Nephron progenitor cell (in vitro differentiated cells): ENCODE measurements at regions not wholly inside any gene's neighbourhood (a gene's known extent, or its start where the extent isn't known, plus 50 kb on each side); places are given as distances from the start of the nearest gene placed in this dataset.

Source experiments
- DNase-seq: peaks from one replicate; pipeline ENCODE4 v3.0.0; 2021
- H3K27ac Mint-ChIP-seq: 2 replicates; pipeline ENCODE4 v1.8.0; 2021; ENCODE audit warnings: mild to moderate bottlenecking, moderate library complexity, mixed read lengths
- H3K27me3 Mint-ChIP-seq: 2 replicates; pipeline ENCODE4 v1.8.0; 2021; ENCODE audit warnings: mild to moderate bottlenecking, low read depth, mixed read lengths; ENCODE audit not compliant: poor library complexity
- H3K36me3 Mint-ChIP-seq: 2 replicates; pipeline ENCODE4 v1.8.0; 2021; ENCODE audit warnings: low read depth, mixed read lengths
- H3K4me1 Mint-ChIP-seq: 2 replicates; pipeline ENCODE4 v1.8.0; 2021; ENCODE audit warnings: mixed read lengths
- H3K4me3 Mint-ChIP-seq: 2 replicates; pipeline ENCODE4 v1.8.0; 2021; ENCODE audit warnings: mild to moderate bottlenecking, moderate library complexity, mixed read lengths
- H3K9me3 Mint-ChIP-seq: 2 replicates; pipeline ENCODE4 v1.8.0; 2021; ENCODE audit warnings: mild to moderate bottlenecking, moderate library complexity, mixed read lengths
- CTCF ChIP-seq: fragments of 200-600 bp; sonication (generic); IDR thresholded peaks from 2 replicates; pipeline ENCODE4 v1.5.0; 2021; ENCODE audit warnings: antibody characterized with exemption

- Mint-ChIP-seq H3K4me1 (no peaks in the 10 kb centered on the region), H3K4me3 (no peak overlapping the region), H3K36me3 (no peaks in the 10 kb centered on the region), H3K27me3 (peaks cover 4% of the 10 kb centered on the region), H3K27ac (no peak overlapping the region), H3K9me3 (no peaks in the 10 kb centered on the region)
- no peak for TF ChIP-seq CTCF
- no peak for DNase-seq
Measured at GRCh38 chr1:208309771-208310170, 65.6 kb upstream of the PLXNA2 start.

DNA sequence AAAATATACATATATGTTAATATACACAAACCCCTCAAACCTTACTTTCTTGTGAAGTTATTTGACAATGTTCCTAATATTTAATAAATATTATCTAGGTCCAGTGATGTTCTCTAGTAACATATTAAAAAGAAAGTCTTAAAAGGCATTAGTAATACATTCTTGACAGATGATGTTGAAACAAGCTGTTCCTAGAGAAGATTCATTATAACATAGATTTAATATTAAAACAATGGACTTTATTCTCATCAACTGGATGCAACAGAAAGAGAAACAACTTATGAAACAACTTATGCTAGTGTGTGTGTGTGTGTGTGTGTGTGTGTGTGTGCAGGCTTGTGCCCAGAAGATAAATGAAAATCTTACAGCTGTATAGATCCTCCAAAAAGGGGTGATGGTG lies 68.5 kb upstream of the PLXNA2 start:
- DNase-seq, result no peak
- H3K36me3 Mint-ChIP-seq, result no peaks in the 10 kb centered on the region
- H3K27ac Mint-ChIP-seq, result no peak overlapping the region
- H3K9me3 Mint-ChIP-seq, result no peaks in the 10 kb centered on the region
- TF ChIP-seq CTCF, result no peak
- peaks cover 8% of the 10 kb centered on the region for H3K27me3 Mint-ChIP-seq
- no peak overlapping the region for H3K4me3 Mint-ChIP-seq
- H3K4me1 Mint-ChIP-seq, result no peaks in the 10 kb centered on the region

- DNase-seq, result no peak
- Mint-ChIP-seq H3K36me3 (no peaks in the 10 kb centered on the region), H3K9me3 (no peaks in the 10 kb centered on the region), H3K27ac (no peak overlapping the region), H3K27me3 (peaks cover 12% of the 10 kb centered on the region), H3K4me1 (no peaks in the 10 kb centered on the region), H3K4me3 (no peak overlapping the region)
- TF ChIP-seq CTCF, result no peak
Measured at GRCh38 chr1:208314431-208314830, 70.2 kb upstream of the PLXNA2 start.

DNA sequence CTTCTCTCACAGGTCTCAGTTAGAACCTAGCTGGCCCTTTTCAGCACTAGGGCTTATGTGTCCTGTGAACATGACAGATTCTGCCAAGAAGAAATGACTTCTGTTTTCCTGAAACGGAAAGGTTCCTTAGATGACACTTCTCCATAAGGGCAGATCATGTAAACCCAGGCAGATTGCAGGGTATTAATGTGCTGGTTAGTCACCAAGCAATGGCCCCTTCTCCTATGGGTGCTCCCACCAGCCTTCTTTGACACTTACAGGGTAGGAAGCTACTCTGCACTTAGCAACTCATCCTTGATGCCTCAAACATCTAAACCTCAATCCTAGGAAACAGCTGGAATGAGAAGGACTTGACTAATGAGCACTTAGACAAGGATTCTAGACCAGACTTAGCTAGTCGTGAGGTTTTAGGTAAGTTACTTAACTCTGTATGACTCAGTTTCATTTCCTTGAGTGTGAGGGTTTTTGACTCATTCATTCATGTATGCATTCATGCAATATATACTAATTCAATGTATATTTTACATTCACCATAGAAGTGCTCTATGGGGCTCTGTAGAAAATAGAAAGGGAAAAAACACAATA lies 74.1 kb upstream of the PLXNA2 start:
- no peak overlapping the region for H3K27ac Mint-ChIP-seq
- no peaks in the 10 kb centered on the region for H3K9me3 Mint-ChIP-seq
- no peak overlapping the region for H3K4me3 Mint-ChIP-seq
- DNase-seq, result no peak
- peaks cover 6% of the 10 kb centered on the region for H3K4me1 Mint-ChIP-seq
- TF ChIP-seq CTCF, result no peak
- H3K36me3 Mint-ChIP-seq, result no peaks in the 10 kb centered on the region
- peaks cover 11% of the 10 kb centered on the region for H3K27me3 Mint-ChIP-seq

GRCh38 chr1:208324005-208324404 lies 79.8 kb upstream of the PLXNA2 start:
- H3K4me3 Mint-ChIP-seq, result no peak overlapping the region
- H3K4me1 Mint-ChIP-seq, result peaks cover 6% of the 10 kb centered on the region
- no peaks in the 10 kb centered on the region for H3K36me3 Mint-ChIP-seq
- no peaks in the 10 kb centered on the region for H3K9me3 Mint-ChIP-seq
- H3K27ac Mint-ChIP-seq, result no peak overlapping the region
- peaks cover 7% of the 10 kb centered on the region for H3K27me3 Mint-ChIP-seq
- no peak for DNase-seq
- no peak for TF ChIP-seq CTCF

DNA sequence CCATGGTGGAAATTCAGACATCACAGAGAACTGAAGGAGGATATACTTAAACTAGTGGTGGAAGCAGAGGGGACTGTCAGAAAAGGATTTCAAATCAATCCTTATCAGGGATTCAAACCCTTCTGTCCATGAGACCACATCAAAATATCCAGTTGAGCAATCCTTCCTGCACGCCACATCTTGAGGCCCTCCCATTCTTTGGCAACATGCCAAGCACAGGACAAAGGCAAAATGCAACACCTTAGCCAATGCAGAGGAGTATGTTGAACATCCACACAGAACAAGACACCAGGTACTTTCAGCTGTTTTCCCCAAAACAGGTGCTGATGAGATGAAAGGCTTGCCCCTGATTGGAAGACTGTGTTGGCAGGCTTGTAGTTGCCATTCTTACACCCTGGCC lies 81.8 kb upstream of the PLXNA2 start:
- no peak overlapping the region for H3K4me3 Mint-ChIP-seq
- peaks cover 7% of the 10 kb centered on the region for H3K27me3 Mint-ChIP-seq
- H3K4me1 Mint-ChIP-seq, result no peaks in the 10 kb centered on the region
- DNase-seq, result no peak
- no peak for TF ChIP-seq CTCF
- no peaks in the 10 kb centered on the region for H3K36me3 Mint-ChIP-seq
- H3K9me3 Mint-ChIP-seq, result no peaks in the 10 kb centered on the region
- no peak overlapping the region for H3K27ac Mint-ChIP-seq
